ENCODE measurements at regions not wholly inside any gene's neighbourhood (a gene's known extent, or its start where the extent isn't known, plus 50 kb on each side); places are given as distances from the start of the nearest gene placed in this dataset.

GRCh38 chr22:27488456-27489177 lies 312.9 kb downstream of the MN1 start:
- TF ChIP-seq POLR2A (IDR thresholded peaks at IDR 0.05), result no peak
- TF ChIP-seq EP300 (IDR thresholded peaks at IDR 0.05), result no peak
